ENCODE measurements at regions not wholly inside any gene's neighbourhood (a gene's known extent, or its start where the extent isn't known, plus 50 kb on each side); places are given as distances from the start of the nearest gene placed in this dataset.

- Histone ChIP-seq H3K36me3 (ENCODE audit: control insufficient read depth in 4 of 4, insufficient read depth in 3 of 4, low read depth in 1 of 4, low read length in 3 of 4) (no peaks in the 10 kb centered on the region), H3K9me3 (ENCODE audit: control insufficient read depth in 4 of 4, low read length in 3 of 4) (no peaks in the 10 kb centered on the region), H3K4me1 (ENCODE audit: control insufficient read depth in 4 of 4, insufficient read depth in 4 of 4, low read length in 3 of 4) (no peaks in the 10 kb centered on the region), H3K4me3 (ENCODE audit: low read depth in 1 of 3, low read length in 3 of 3) (no peak overlapping the region), H3K9ac (ENCODE audit: low read depth in 1 of 2, low read length in 2 of 2) (no peak overlapping the region), H3K27me3 (ENCODE audit: control insufficient read depth in 4 of 4, insufficient read depth in 4 of 4, low read length in 3 of 4) (no peaks in the 10 kb centered on the region), H3K27ac (ENCODE audit: low read depth in 1 of 2, low read length in 2 of 2) (no peak overlapping the region)
- TF ChIP-seq FOXA2 (IDR thresholded peaks at IDR 0.05) = no peak
- no peak for TF ChIP-seq NR2F2 (IDR thresholded peaks at IDR 0.05)
- DNase-seq (ENCODE audit: low spot score) = no peak
- WGBS = 92% methylated on average over 8 of the region's 8 CpGs
Observed at GRCh38 chr9:88051138-88051537, 76.8 kb upstream of the CDK20 start.

GRCh38 chr9:88049677-88050307, 75.5 kb upstream of the CDK20 start:
- H3K36me3 ChIP-seq (ENCODE audit: control insufficient read depth in 4 of 4, insufficient read depth in 3 of 4, low read depth in 1 of 4, low read length in 3 of 4) = no peaks in the 10 kb centered on the region
- no peaks in the 10 kb centered on the region for H3K27me3 ChIP-seq (ENCODE audit: control insufficient read depth in 4 of 4, insufficient read depth in 4 of 4, low read length in 3 of 4)
- peaks cover 0 to 3% (median 0%) of the 10 kb centered on the region in 4 donors for H3K9me3 ChIP-seq (ENCODE audit: control insufficient read depth in 4 of 4, low read length in 3 of 4)
- H3K27ac ChIP-seq (ENCODE audit: low read depth in 1 of 2, low read length in 2 of 2) = no peak overlapping the region
- no peak for DNase-seq (ENCODE audit: low spot score)
- H3K4me1 ChIP-seq (ENCODE audit: control insufficient read depth in 4 of 4, insufficient read depth in 4 of 4, low read length in 3 of 4) = no peaks in the 10 kb centered on the region
- WGBS = 92% methylated on average over 14 of the region's 14 CpGs
- TF ChIP-seq FOXA1 (IDR thresholded peaks at IDR 0.05) (no peak), TAF1 (conservative IDR thresholded peaks at IDR 0.05) (no peak), HNF4G (IDR thresholded peaks at IDR 0.05) (no peak), CTCF (IDR thresholded peaks at IDR 0.05; ENCODE audit: low read depth, low read length, missing input control) (no peak), RXRA (IDR thresholded peaks at IDR 0.05) (no peak), ZBTB33 (IDR thresholded peaks at IDR 0.05) (no peak), ATF3 (IDR thresholded peaks at IDR 0.05) (no peak), YY1 (IDR thresholded peaks at IDR 0.05) (no peak), MAX (IDR thresholded peaks at IDR 0.05) (no peak), JUND (IDR thresholded peaks at IDR 0.05) (no peak), GABPA (IDR thresholded peaks at IDR 0.05 in 1 of 2, conservative IDR thresholded peaks at IDR 0.05 in 1 of 2) (no peak), EGR1 (IDR thresholded peaks at IDR 0.05; ENCODE audit: low read depth in 2 of 2) (no peak)
- no peak overlapping the region for H3K9ac ChIP-seq (ENCODE audit: low read depth in 1 of 2, low read length in 2 of 2)
- H3K4me3 ChIP-seq (ENCODE audit: low read depth in 1 of 3, low read length in 3 of 3) = no peak overlapping the region

GRCh38 chr9:88046542-88046941, 72.2 kb upstream of the CDK20 start:
- H3K4me3 ChIP-seq (ENCODE audit: low read depth in 1 of 3, low read length in 3 of 3) = no peak overlapping the region
- no peak for DNase-seq (ENCODE audit: low spot score)
- H3K9me3 ChIP-seq (ENCODE audit: control insufficient read depth in 4 of 4, low read length in 3 of 4) = peaks cover 4 to 17% (median 8%) of the 10 kb centered on the region in 4 donors
- H3K27ac ChIP-seq (ENCODE audit: low read depth in 1 of 2, low read length in 2 of 2) = no peak overlapping the region
- no peaks in the 10 kb centered on the region for H3K27me3 ChIP-seq (ENCODE audit: control insufficient read depth in 4 of 4, insufficient read depth in 4 of 4, low read length in 3 of 4)
- no peak overlapping the region for H3K9ac ChIP-seq (ENCODE audit: low read depth in 1 of 2, low read length in 2 of 2)
- H3K36me3 ChIP-seq (ENCODE audit: control insufficient read depth in 4 of 4, insufficient read depth in 3 of 4, low read depth in 1 of 4, low read length in 3 of 4) = no peaks in the 10 kb centered on the region
- no peaks in the 10 kb centered on the region for H3K4me1 ChIP-seq (ENCODE audit: control insufficient read depth in 4 of 4, insufficient read depth in 4 of 4, low read length in 3 of 4)
- WGBS = 91% methylated on average over 3 of the region's 3 CpGs
- no peak for TF ChIP-seq FOXA1 (IDR thresholded peaks at IDR 0.05)
